ENCODE measurements at regions not wholly inside any gene's neighbourhood (a gene's known extent, or its start where the extent isn't known, plus 50 kb on each side); places are given as distances from the start of the nearest gene placed in this dataset.

DNA sequence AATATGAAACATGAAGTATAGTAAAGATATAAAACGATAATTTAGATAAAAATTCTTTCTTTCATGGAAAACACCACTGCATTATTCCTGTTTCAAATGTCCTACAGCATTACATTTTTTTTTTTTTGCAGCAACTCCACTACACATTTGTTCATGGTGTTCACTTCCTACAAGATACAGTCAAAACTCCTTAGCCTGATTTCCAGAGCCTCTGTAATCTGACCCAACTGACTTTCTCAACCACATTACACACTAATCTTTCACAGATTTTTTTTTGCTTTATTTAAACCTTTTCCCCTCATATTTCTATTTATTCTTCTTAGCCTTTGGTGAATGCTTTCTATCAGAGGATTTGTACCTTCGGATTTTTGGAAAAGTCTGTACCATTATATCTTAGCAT is 176.5 kb upstream of the PDE7B start:
- TF ChIP-seq, protein P1, sequence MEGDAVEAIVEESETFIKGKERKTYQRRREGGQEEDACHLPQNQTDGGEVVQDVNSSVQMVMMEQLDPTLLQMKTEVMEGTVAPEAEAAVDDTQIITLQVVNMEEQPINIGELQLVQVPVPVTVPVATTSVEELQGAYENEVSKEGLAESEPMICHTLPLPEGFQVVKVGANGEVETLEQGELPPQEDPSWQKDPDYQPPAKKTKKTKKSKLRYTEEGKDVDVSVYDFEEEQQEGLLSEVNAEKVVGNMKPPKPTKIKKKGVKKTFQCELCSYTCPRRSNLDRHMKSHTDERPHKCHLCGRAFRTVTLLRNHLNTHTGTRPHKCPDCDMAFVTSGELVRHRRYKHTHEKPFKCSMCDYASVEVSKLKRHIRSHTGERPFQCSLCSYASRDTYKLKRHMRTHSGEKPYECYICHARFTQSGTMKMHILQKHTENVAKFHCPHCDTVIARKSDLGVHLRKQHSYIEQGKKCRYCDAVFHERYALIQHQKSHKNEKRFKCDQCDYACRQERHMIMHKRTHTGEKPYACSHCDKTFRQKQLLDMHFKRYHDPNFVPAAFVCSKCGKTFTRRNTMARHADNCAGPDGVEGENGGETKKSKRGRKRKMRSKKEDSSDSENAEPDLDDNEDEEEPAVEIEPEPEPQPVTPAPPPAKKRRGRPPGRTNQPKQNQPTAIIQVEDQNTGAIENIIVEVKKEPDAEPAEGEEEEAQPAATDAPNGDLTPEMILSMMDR (IDR thresholded peaks at IDR 0.05), result no peak
- TF ChIP-seq POLR2AphosphoS5 (IDR thresholded peaks at IDR 0.05), result no peak
- no peak for TF ChIP-seq POLR2A (IDR thresholded peaks at IDR 0.05)
